Endothelial cell of umbilical vein (primary cell): ENCODE measurements at regions not wholly inside any gene's neighbourhood (a gene's known extent, or its start where the extent isn't known, plus 50 kb on each side); places are given as distances from the start of the nearest gene placed in this dataset.

Experiments
- BruUV-seq: library from RNA; stranded (reverse); fragments of 400-500 nt; replicated peaks from 2 replicates; lab custom pipeline; 2021; lab: Mats Ljungman, UMichigan
- CTCF ChIA-PET: fragments of 300-600, 350-600 bp; sonication (Branson Sonifier 250); formaldehyde crosslinking; loops from one replicate; lab custom pipeline; 2021; ENCODE audit warnings: antibody characterized with exemption, inconsistent platforms; lab: Charles Lee
- POLR2A ChIA-PET: fragments of 300-600, 350-600 bp; sonication (Branson Sonifier 250); formaldehyde crosslinking; loops from one replicate; lab custom pipeline; 2021; ENCODE audit warnings: antibody characterized with exemption, inconsistent platforms; lab: Charles Lee
- DNase-seq: peaks from one replicate; pipeline ENCODE4 v3.0.0-alpha.2; 2011; ENCODE audit warnings: low read depth, low spot score
- FAIRE-seq: peaks from 2 replicates; lab custom pipeline; 2011; peaks lifted over from hg19 to GRCh38; lab: Jason Lieb, UNC
- H2AFZ ChIP-seq: 2 replicates; pipeline ENCODE4 v1.6.0; 2012; ENCODE audit warnings: low read depth, low read length, control low read depth, inconsistent platforms
- H3K27ac ChIP-seq: 2 replicates; pipeline ENCODE4 v1.5.1; 2011; ENCODE audit warnings: low read depth, mild to moderate bottlenecking, control low read depth, low read length, moderate library complexity; ENCODE audit not compliant: insufficient read depth
- H3K27me3 ChIP-seq, 2 experiments: 2 replicates each; pipeline versions ENCODE4 v1.6.0 to v1.6.1; 2011; ENCODE audit warnings: low read length in 2 of 2, mixed read lengths in 1 of 2; ENCODE audit not compliant: control insufficient read depth in 2 of 2, insufficient read depth in 2 of 2
- H3K36me3 ChIP-seq, 2 experiments: 2 replicates in 1 of 2; 3 replicates in 1 of 2; pipeline ENCODE4 v1.5.1; 2011; ENCODE audit warnings: low read length in 2 of 2, mild to moderate bottlenecking in 1 of 2, moderate library complexity in 1 of 2; ENCODE audit not compliant: control insufficient read depth in 2 of 2, insufficient read depth in 2 of 2; ENCODE audit errors: extremely low read depth in 1 of 2
- H3K4me1 ChIP-seq: 3 replicates; pipeline ENCODE4 v1.5.1; 2011; ENCODE audit warnings: mild to moderate bottlenecking, low read length; ENCODE audit not compliant: control insufficient read depth, insufficient read depth; ENCODE audit errors: extremely low read depth
- H3K4me2 ChIP-seq: 2 replicates; pipeline ENCODE4 v1.6.1; 2011; ENCODE audit warnings: low read length, control low read depth, mixed read lengths; ENCODE audit not compliant: insufficient read depth
- H3K4me3 ChIP-seq, 3 experiments: fragments of 200-600 bp in 1 of 3; sonication (generic), shearing (Covaris generic) in 1 of 3; replicated peaks in 1 of 3; 2 replicates each; pipeline ENCODE4 v1.5.1; 2011 to 2016; ENCODE audit warnings: control low read depth in 3 of 3, low read length in 3 of 3, mild to moderate bottlenecking in 2 of 3, inconsistent platforms in 1 of 3, low read depth in 1 of 3, moderate library complexity in 1 of 3; ENCODE audit not compliant: insufficient read depth in 1 of 3
- H3K79me2 ChIP-seq: 2 replicates; pipeline ENCODE4 v1.6.0; 2012; ENCODE audit warnings: low read length, inconsistent platforms; ENCODE audit not compliant: control insufficient read depth, insufficient read depth
- H3K9ac ChIP-seq: replicated peaks from 2 replicates; pipeline ENCODE3; 2011; ENCODE audit warnings: low read length, control low read depth; ENCODE audit not compliant: insufficient read depth; ENCODE audit errors: extremely low read depth
- H3K9me1 ChIP-seq: replicated peaks from 3 replicates; pipeline ENCODE4 v1.6.0; 2011; ENCODE audit warnings: mild to moderate bottlenecking, low read length; ENCODE audit not compliant: control insufficient read depth, insufficient read depth; ENCODE audit errors: extremely low read depth
- H3K9me3 ChIP-seq: replicated peaks from 2 replicates; pipeline ENCODE4 v1.5.1; 2012; ENCODE audit warnings: low read length, inconsistent platforms; ENCODE audit not compliant: control insufficient read depth, insufficient read depth
- H4K20me1 ChIP-seq: replicated peaks from 2 replicates; pipeline ENCODE3; 2011; ENCODE audit warnings: mild to moderate bottlenecking, low read length; ENCODE audit not compliant: control insufficient read depth, insufficient read depth; ENCODE audit errors: extremely low read depth
- EZH2 ChIP-seq: IDR thresholded peaks from 2 replicates; pipeline ENCODE4 v1.6.1; 2012; ENCODE audit warnings: borderline replicate concordance, low read depth, mild to moderate bottlenecking, moderate library complexity, low read length, inconsistent platforms; ENCODE audit not compliant: severe bottlenecking
- FOS ChIP-seq: IDR thresholded peaks from 2 replicates; pipeline ENCODE4 v1.6.1; 2011; ENCODE audit warnings: mild to moderate bottlenecking, low read length, moderate library complexity, borderline replicate concordance; ENCODE audit not compliant: insufficient read depth
- GATA2 ChIP-seq: IDR thresholded peaks from 2 replicates; pipeline ENCODE4 v1.7.0; 2011; ENCODE audit warnings: low read depth, mild to moderate bottlenecking, moderate library complexity, mixed read lengths, low read length; ENCODE audit not compliant: insufficient read length, insufficient read depth
- JUN ChIP-seq: IDR thresholded peaks from 2 replicates; pipeline ENCODE4 v1.6.1; 2011; ENCODE audit warnings: borderline replicate concordance, low read depth; ENCODE audit not compliant: insufficient read length, insufficient read depth
- MYC ChIP-seq: IDR thresholded peaks from one replicate; pipeline ENCODE4 v1.6.1; 2011; ENCODE audit warnings: mild to moderate bottlenecking, low read depth, low read length
- POLR2A ChIP-seq: IDR thresholded peaks from 2 replicates; pipeline ENCODE4 v1.6.1; 2012; ENCODE audit warnings: low read depth, mild to moderate bottlenecking, control low read depth, low read length
- POLR2AphosphoS5 ChIP-seq: IDR thresholded peaks from 2 replicates; pipeline ENCODE4 v1.6.1; 2012; ENCODE audit warnings: low read depth, mild to moderate bottlenecking, control low read depth, low read length, moderate library complexity; ENCODE audit not compliant: insufficient read depth
- dilution Hi-C: fragments of 300-500 bp; cut with MboI; formaldehyde crosslinking; loops from one replicate; pipeline ENCODE4 v1.15.0; 2019; ENCODE audit warnings: low sequenced_read_pairs; ENCODE audit not compliant: extremely low pct_ligation_motif_present
- intact Hi-C: fragments of 100-400 bp; cut with micrococcal nuclease; formaldehyde crosslinking; loops from one replicate; pipeline ENCODE4 v1.10.0; 2022
- TF ChIP-seq, protein P1 (sequence below), 2 donors: IDR thresholded peaks; 1 replicate in 1 of 2; 2 replicates in 1 of 2; pipeline ENCODE4 v1.5.1; 2011; ENCODE audit warnings: low read length in 2 of 2, mild to moderate bottlenecking in 2 of 2, moderate library complexity in 2 of 2, control low read depth in 1 of 2, inconsistent platforms in 1 of 2, low read depth in 1 of 2; ENCODE audit not compliant: insufficient read depth in 1 of 2; ENCODE audit errors: extremely low read depth in 1 of 2
- TF ChIP-seq, protein P2 (sequence below): IDR thresholded peaks from 2 replicates; pipeline ENCODE4 v1.6.1; 2011; ENCODE audit not compliant: insufficient read depth, insufficient read length

DNA sequence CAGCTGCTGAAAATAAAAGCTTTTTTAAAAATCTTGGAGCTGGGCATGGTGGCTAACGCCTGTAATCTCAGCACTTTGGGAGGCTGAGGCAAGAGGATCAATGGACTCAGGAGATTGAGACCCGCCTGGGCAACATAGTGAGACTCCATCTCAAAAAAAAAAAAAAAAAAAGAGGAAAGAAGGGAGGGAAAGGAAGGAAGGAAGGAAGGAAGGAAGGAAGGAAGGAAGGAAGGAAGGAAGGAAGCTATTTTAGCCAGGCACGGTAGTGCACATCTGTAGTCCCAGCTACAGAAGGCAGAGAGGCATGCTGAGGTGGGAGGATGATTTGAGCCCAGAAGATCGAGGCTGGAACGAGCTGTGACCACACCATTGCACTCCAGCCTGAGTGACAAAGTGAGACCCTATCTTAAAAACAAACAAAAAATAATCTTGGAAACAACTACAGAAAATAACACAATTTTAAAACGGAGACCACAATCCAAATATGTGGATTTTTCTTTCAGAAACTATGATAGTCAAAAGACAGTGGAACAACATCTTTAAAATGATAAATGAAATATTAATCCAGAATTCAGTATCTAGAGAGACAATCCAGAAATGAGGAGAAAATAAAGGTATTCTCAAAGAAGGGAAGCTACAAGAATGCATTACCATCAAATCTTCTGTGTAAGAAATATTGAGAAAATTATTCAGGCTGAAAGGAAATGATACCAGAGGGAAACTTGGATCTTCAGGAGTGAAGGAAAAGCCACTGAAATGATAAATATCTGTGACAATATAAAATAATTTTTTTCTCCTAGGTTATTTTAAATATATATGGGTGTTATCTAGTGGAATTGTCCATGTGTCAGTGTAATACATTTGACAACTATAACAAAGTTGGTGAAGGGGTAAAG is 182.0 kb downstream of the GPX5 start:
- Histone ChIP-seq H2AFZ (no peak overlapping the region), H3K9me3 (no peaks in the 10 kb centered on the region), H3K79me2 (no peaks in the 10 kb centered on the region), H3K36me3 (no peaks in the 10 kb centered on the region), H3K9me1 (no peaks in the 10 kb centered on the region), H3K4me1 (peaks cover 5% of the 10 kb centered on the region), H3K4me2 (no peak overlapping the region), H3K9ac (no peak overlapping the region), H4K20me1 (no peaks in the 10 kb centered on the region), H3K27me3 (peaks cover 0 to 2% of the 10 kb centered on the region in 2 experiments), H3K27ac (no peak overlapping the region), H3K4me3 (no peak overlapping the region)
- intact Hi-C loops (no loop called here), dilution Hi-C loops (no loop called here)
- ChIA-PET CTCF (no interaction called here), POLR2A (no interaction called here)
- TF ChIP-seq GATA2: no peak
- no peak for TF ChIP-seq EZH2
- TF ChIP-seq, protein P1, sequence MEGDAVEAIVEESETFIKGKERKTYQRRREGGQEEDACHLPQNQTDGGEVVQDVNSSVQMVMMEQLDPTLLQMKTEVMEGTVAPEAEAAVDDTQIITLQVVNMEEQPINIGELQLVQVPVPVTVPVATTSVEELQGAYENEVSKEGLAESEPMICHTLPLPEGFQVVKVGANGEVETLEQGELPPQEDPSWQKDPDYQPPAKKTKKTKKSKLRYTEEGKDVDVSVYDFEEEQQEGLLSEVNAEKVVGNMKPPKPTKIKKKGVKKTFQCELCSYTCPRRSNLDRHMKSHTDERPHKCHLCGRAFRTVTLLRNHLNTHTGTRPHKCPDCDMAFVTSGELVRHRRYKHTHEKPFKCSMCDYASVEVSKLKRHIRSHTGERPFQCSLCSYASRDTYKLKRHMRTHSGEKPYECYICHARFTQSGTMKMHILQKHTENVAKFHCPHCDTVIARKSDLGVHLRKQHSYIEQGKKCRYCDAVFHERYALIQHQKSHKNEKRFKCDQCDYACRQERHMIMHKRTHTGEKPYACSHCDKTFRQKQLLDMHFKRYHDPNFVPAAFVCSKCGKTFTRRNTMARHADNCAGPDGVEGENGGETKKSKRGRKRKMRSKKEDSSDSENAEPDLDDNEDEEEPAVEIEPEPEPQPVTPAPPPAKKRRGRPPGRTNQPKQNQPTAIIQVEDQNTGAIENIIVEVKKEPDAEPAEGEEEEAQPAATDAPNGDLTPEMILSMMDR (IDR thresholded peaks at IDR 0.05; ENCODE audit: extremely low read depth in 1 of 2, insufficient read depth in 1 of 2, low read depth in 1 of 2, low read length in 2 of 2): no peak
- TF ChIP-seq MYC: no peak
- no peak for TF ChIP-seq JUN
- no peak for TF ChIP-seq POLR2AphosphoS5
- TF ChIP-seq POLR2A: no peak
- TF ChIP-seq FOS: no peak
- TF ChIP-seq, protein P2, sequence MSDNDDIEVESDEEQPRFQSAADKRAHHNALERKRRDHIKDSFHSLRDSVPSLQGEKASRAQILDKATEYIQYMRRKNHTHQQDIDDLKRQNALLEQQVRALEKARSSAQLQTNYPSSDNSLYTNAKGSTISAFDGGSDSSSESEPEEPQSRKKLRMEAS: no peak
- FAIRE-seq: no peak
- no peak for DNase-seq
- BruUV-seq: no TSS peak
